CD14-positive monocyte (primary cell): ENCODE measurements at regions not wholly inside any gene's neighbourhood (a gene's known extent, or its start where the extent isn't known, plus 50 kb on each side); places are given as distances from the start of the nearest gene placed in this dataset.

Experiments
- DNase-seq, 3 donors: peaks; one replicate each; pipeline ENCODE4 v3.0.0-alpha.2; 2011 to 2022
- H2AFZ ChIP-seq: 2 replicates; pipeline ENCODE4 v1.6.0; 2012; ENCODE audit warnings: mild to moderate bottlenecking, low read depth, low read length, inconsistent platforms; ENCODE audit not compliant: insufficient read depth, poor library complexity, severe bottlenecking
- H3K27ac ChIP-seq, 2 donors: 1 replicate in 1 of 2; 2 replicates in 1 of 2; pipeline ENCODE4 v1.5.1; 2012 to 2013; ENCODE audit warnings: low read length in 2 of 2, control low read depth in 1 of 2, inconsistent platforms in 1 of 2, low read depth in 1 of 2, mild to moderate bottlenecking in 1 of 2
- H3K27me3 ChIP-seq, 2 donors: one replicate each; pipeline versions ENCODE4 v1.6.0 to v1.6.1; 2011 to 2013; ENCODE audit warnings: low read length in 2 of 2; ENCODE audit not compliant: control insufficient read depth in 2 of 2, insufficient read depth in 2 of 2
- H3K36me3 ChIP-seq, 2 donors: replicated peaks in 1 of 2; 1 replicate in 1 of 2; 2 replicates in 1 of 2; pipeline versions ENCODE4 v1.5.1 to v1.6.1; 2012 to 2013; ENCODE audit warnings: low read length in 2 of 2, control low read depth in 1 of 2, inconsistent platforms in 1 of 2, mild to moderate bottlenecking in 1 of 2; ENCODE audit not compliant: insufficient read depth in 2 of 2, control insufficient read depth in 1 of 2
- H3K4me1 ChIP-seq, 2 donors: 1 replicate in 1 of 2; 2 replicates in 1 of 2; pipeline versions ENCODE4 v1.5.1 to v1.6.1; 2012 to 2013; ENCODE audit warnings: low read length in 2 of 2, control low read depth in 1 of 2, inconsistent platforms in 1 of 2, mild to moderate bottlenecking in 1 of 2, moderate library complexity in 1 of 2; ENCODE audit not compliant: insufficient read depth in 2 of 2, control insufficient read depth in 1 of 2
- H3K4me2 ChIP-seq: replicated peaks from 2 replicates; pipeline ENCODE3; 2012; ENCODE audit warnings: low read length, moderate library complexity, mild to moderate bottlenecking; ENCODE audit not compliant: poor library complexity, severe bottlenecking; ENCODE audit errors: extremely low read depth
- H3K4me3 ChIP-seq, 3 experiments: fragments of 200-600 bp in 1 of 3; sonication (generic) in 1 of 3; replicated peaks in 1 of 3; 1 replicate in 2 of 3; 2 replicates in 1 of 3; pipeline ENCODE4 v1.5.1; 2011 to 2013; ENCODE audit warnings: low read length in 3 of 3, mild to moderate bottlenecking in 3 of 3, control low read depth in 2 of 3, low read depth in 2 of 3, inconsistent platforms in 1 of 3, moderate library complexity in 1 of 3
- H3K79me2 ChIP-seq: 2 replicates; pipeline ENCODE4 v1.6.0; 2012; ENCODE audit warnings: mild to moderate bottlenecking, control low read depth, inconsistent platforms, low read length, moderate library complexity; ENCODE audit not compliant: insufficient read depth
- H3K9ac ChIP-seq: 2 replicates; pipeline ENCODE4 v1.6.0; 2017; ENCODE audit warnings: low read length, mild to moderate bottlenecking; ENCODE audit not compliant: insufficient read depth, poor library complexity, severe bottlenecking
- H3K9me3 ChIP-seq, 2 donors: replicated peaks in 1 of 2; 1 replicate in 1 of 2; 2 replicates in 1 of 2; pipeline versions ENCODE4 v1.5.1 to v1.6.1; 2012 to 2013; ENCODE audit warnings: low read length in 2 of 2, control low read depth in 1 of 2; ENCODE audit not compliant: control insufficient read depth in 1 of 2, insufficient read depth in 1 of 2
- H4K20me1 ChIP-seq: 2 replicates; pipeline ENCODE4 v1.6.0; 2012; ENCODE audit warnings: mild to moderate bottlenecking, low read length, control low read depth, moderate library complexity; ENCODE audit not compliant: insufficient read depth
- H3K27ac Mint-ChIP-seq, 7 donors: one replicate each; pipeline ENCODE4 v1.8.0; 2020; ENCODE audit warnings: mild to moderate bottlenecking in 7 of 7, mixed read lengths in 7 of 7, moderate library complexity in 6 of 7, inconsistent platforms in 2 of 7
- H3K27me3 Mint-ChIP-seq, 3 donors: one replicate each; pipeline ENCODE4 v1.8.0; 2021 to 2022; ENCODE audit warnings: low read depth in 3 of 3, mild to moderate bottlenecking in 3 of 3, mixed read lengths in 3 of 3, moderate library complexity in 3 of 3, inconsistent platforms in 1 of 3
- H3K36me3 Mint-ChIP-seq, 2 donors: one replicate each; pipeline ENCODE4 v1.8.0; 2020; ENCODE audit warnings: mixed read lengths in 2 of 2, inconsistent platforms in 1 of 2, mild to moderate bottlenecking in 1 of 2
- H3K4me1 Mint-ChIP-seq: one replicate; pipeline ENCODE4 v1.8.0; 2020; ENCODE audit warnings: mild to moderate bottlenecking, mixed read lengths
- H3K4me3 Mint-ChIP-seq, 2 donors: one replicate each; pipeline ENCODE4 v1.8.0; 2020; ENCODE audit warnings: mild to moderate bottlenecking in 2 of 2, mixed read lengths in 2 of 2, moderate library complexity in 1 of 2
- H3K9me3 Mint-ChIP-seq, 7 donors: one replicate each; pipeline ENCODE4 v1.8.0; 2020 to 2022; ENCODE audit warnings: mixed read lengths in 7 of 7, mild to moderate bottlenecking in 6 of 7, moderate library complexity in 6 of 7, inconsistent platforms in 2 of 7
- CTCF ChIP-seq: fragments of 200-600 bp; IDR thresholded peaks from one replicate; pipeline ENCODE4 v1.8.0; 2022; ENCODE audit warnings: antibody characterized with exemption, mild to moderate bottlenecking
- WGBS: methylation state at CpG from one replicate; pipeline ENCODE4 v1.1.5; 2013; ENCODE audit warnings: missing lambda C conversion rate; ENCODE audit not compliant: insufficient coverage; 5-methylcytosine and 5-hydroxymethylcytosine counted together
- intact Hi-C, 2 donors: fragments of 100-400 bp; cut with micrococcal nuclease; formaldehyde crosslinking; loops; one replicate each; pipeline versions ENCODE4 v1.15.0 to v1.15.1; 2023

- Mint-ChIP-seq H3K27ac (no peak overlapping the region), H3K27me3 (peaks cover 0 to 2% (median 1%) of the 10 kb centered on the region in 3 donors), H3K36me3 (no peaks in the 10 kb centered on the region), H3K4me3 (no peak overlapping the region), H3K4me1 (no peaks in the 10 kb centered on the region), H3K9me3 (peaks cover 0 to 1% (median 0%) of the 10 kb centered on the region in 7 donors)
- intact Hi-C loops, result no loop called here
- no peak overlapping the region for H2AFZ ChIP-seq
- H3K4me2 ChIP-seq, result no peak overlapping the region
- no peak for DNase-seq
- no peak overlapping the region for H3K27ac ChIP-seq
- no peaks in the 10 kb centered on the region for H3K27me3 ChIP-seq
- H3K79me2 ChIP-seq, result no peaks in the 10 kb centered on the region
- WGBS, result no CpG with 5 or more reads among the region's 1 CpG
- no peaks in the 10 kb centered on the region for H4K20me1 ChIP-seq
- no peak for TF ChIP-seq CTCF
- H3K4me1 ChIP-seq, result no peaks in the 10 kb centered on the region
- H3K9ac ChIP-seq, result no peak overlapping the region
- H3K36me3 ChIP-seq, result no peaks in the 10 kb centered on the region
- H3K4me3 ChIP-seq, result no peak overlapping the region
- H3K9me3 ChIP-seq, result no peaks in the 10 kb centered on the region
Measured at GRCh38 chrX:118197730-118198129, 81.1 kb upstream of the KLHL13 start.

- 80% methylated on average over 1 of the region's 3 CpGs for WGBS
- Histone ChIP-seq H2AFZ (no peak overlapping the region), H3K27ac (no peak overlapping the region), H3K4me3 (no peak overlapping the region), H3K4me1 (no peaks in the 10 kb centered on the region), H3K27me3 (no peaks in the 10 kb centered on the region), H3K9me3 (no peaks in the 10 kb centered on the region), H3K79me2 (no peaks in the 10 kb centered on the region), H3K36me3 (no peaks in the 10 kb centered on the region), H3K4me2 (no peak overlapping the region), H4K20me1 (no peaks in the 10 kb centered on the region), H3K9ac (no peak overlapping the region)
- TF ChIP-seq CTCF, result no peak
- intact Hi-C loops, result no loop called here
- Mint-ChIP-seq H3K4me3 (no peak overlapping the region), H3K9me3 (peaks cover 0 to 1% (median 0%) of the 10 kb centered on the region in 7 donors), H3K27ac (no peak overlapping the region), H3K36me3 (no peaks in the 10 kb centered on the region), H3K27me3 (peaks cover 0 to 2% (median 1%) of the 10 kb centered on the region in 3 donors), H3K4me1 (no peaks in the 10 kb centered on the region)
- DNase-seq, result no peak
Measured at GRCh38 chrX:118198577-118198976, 82.0 kb upstream of the KLHL13 start.
